ENCODE measurements at regions not wholly inside any gene's neighbourhood (a gene's known extent, or its start where the extent isn't known, plus 50 kb on each side); places are given as distances from the start of the nearest gene placed in this dataset.

DNA sequence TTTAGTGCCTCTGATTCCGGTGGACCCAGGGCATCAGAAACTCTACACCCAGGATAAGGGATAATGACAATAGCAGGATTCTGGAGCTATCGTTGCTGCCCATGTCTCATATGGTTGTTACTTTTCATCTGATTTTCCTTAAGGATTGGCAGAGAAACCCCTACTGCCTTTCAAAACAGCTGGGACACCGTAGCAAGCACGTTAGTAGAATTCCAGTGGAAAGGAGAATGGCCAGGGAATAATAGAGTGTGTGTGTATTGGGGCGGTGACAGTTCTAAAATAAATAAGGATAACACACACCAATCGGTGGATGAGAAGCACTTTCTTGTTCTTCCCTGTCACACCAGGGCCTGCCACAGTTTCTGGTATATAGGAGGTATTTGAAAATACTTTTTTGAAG is 251.8 kb downstream of the HAPSTR1 start:
- Histone ChIP-seq H4K20me1 (ENCODE audit: low read depth, low read length) (no peaks in the 10 kb centered on the region), H3K27me3 (ENCODE audit: low read length) (no peaks in the 10 kb centered on the region), H3F3A (ENCODE audit: insufficient read depth) (no peaks in the 10 kb centered on the region), H3K79me2 (ENCODE audit: insufficient read depth, low read length) (no peaks in the 10 kb centered on the region), H3K36me3 (ENCODE audit: low read length) (no peaks in the 10 kb centered on the region), H3K4me2 (ENCODE audit: low read depth, low read length, poor library complexity, severe bottlenecking) (no peak overlapping the region), H3K9me3 (ENCODE audit: insufficient read depth, low read length) (no peaks in the 10 kb centered on the region), H3K4me3 (ENCODE audit: insufficient read depth, low read length, poor library complexity, severe bottlenecking) (no peak overlapping the region), H3K27ac (ENCODE audit: low read depth, low read length) (no peak overlapping the region), H3K9me2 (replicated peaks; ENCODE audit: insufficient read depth, low read length) (no peaks in the 10 kb centered on the region), H2AFZ (ENCODE audit: low read depth, low read length, severe bottlenecking) (no peak overlapping the region), H3K9ac (ENCODE audit: low read length) (no peak overlapping the region)
- TF ChIP-seq, protein P1, sequence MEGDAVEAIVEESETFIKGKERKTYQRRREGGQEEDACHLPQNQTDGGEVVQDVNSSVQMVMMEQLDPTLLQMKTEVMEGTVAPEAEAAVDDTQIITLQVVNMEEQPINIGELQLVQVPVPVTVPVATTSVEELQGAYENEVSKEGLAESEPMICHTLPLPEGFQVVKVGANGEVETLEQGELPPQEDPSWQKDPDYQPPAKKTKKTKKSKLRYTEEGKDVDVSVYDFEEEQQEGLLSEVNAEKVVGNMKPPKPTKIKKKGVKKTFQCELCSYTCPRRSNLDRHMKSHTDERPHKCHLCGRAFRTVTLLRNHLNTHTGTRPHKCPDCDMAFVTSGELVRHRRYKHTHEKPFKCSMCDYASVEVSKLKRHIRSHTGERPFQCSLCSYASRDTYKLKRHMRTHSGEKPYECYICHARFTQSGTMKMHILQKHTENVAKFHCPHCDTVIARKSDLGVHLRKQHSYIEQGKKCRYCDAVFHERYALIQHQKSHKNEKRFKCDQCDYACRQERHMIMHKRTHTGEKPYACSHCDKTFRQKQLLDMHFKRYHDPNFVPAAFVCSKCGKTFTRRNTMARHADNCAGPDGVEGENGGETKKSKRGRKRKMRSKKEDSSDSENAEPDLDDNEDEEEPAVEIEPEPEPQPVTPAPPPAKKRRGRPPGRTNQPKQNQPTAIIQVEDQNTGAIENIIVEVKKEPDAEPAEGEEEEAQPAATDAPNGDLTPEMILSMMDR (IDR thresholded peaks at IDR 0.05; ENCODE audit: insufficient read depth, low read length, poor library complexity, severe bottlenecking), result no peak
- TF ChIP-seq EZH2phosphoT487 (conservative IDR thresholded peaks at IDR 0.05; ENCODE audit: low read length), result no peak

DNA sequence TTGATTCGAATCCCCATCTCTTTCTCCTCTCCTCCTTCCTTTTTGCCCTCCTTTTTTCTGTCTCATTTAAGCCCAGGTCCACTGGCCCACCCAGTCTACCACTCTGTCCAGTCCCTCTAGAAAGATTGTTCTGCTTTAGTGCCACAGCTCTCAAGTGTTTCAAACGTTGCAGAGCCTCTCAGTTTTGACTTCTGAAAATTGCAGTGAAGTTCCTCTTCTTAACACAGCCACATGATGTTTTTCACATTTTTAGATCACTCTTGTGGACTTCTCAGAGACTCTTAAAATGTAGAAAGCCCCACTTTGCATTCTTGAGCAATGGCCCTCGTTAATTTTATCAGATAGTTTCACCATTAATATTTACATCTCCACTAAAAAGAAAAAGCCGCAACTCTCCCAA is 253.1 kb downstream of the HAPSTR1 start:
- no peak overlapping the region for H3K4me2 ChIP-seq (ENCODE audit: low read depth, low read length, poor library complexity, severe bottlenecking)

DNA sequence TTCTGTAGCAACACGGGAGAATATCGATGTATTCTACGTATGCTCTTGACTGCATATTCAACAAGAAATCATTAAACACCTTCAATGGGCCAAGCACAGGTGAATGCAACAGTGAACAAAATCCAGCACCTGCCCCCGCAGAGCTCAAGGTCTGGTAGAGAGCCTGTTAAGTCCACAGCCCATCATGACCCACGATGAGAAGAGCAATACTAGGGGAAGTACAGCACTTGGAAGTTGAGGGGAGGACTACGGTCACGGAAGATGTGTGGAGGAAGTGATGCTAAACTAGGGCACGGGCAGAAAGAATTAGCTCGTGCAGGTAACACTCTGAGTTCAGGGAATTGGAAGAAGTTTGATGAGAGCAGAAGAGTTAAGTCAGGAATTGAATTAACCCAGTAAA is 253.6 kb downstream of the HAPSTR1 start:
- TF ChIP-seq, protein P1 (IDR thresholded peaks at IDR 0.05; ENCODE audit: insufficient read depth, low read length, poor library complexity, severe bottlenecking), result no peak
- no peak for TF ChIP-seq EZH2phosphoT487 (conservative IDR thresholded peaks at IDR 0.05; ENCODE audit: low read length)

More for the DNA sequence above, 253.1 kb downstream of the HAPSTR1 start:
- Histone ChIP-seq H3K36me3 (ENCODE audit: low read length) (no peaks in the 10 kb centered on the region), H3K27me3 (ENCODE audit: low read length) (no peaks in the 10 kb centered on the region), H3K9ac (ENCODE audit: low read length) (no peak overlapping the region), H4K20me1 (ENCODE audit: low read depth, low read length) (no peaks in the 10 kb centered on the region), H2AFZ (ENCODE audit: low read depth, low read length, severe bottlenecking) (no peak overlapping the region), H3K9me2 (replicated peaks; ENCODE audit: insufficient read depth, low read length) (no peaks in the 10 kb centered on the region), H3K4me3 (ENCODE audit: insufficient read depth, low read length, poor library complexity, severe bottlenecking) (no peak overlapping the region), H3K27ac (ENCODE audit: low read depth, low read length) (no peak overlapping the region), H3K79me2 (ENCODE audit: insufficient read depth, low read length) (no peaks in the 10 kb centered on the region), H3K9me3 (ENCODE audit: insufficient read depth, low read length) (no peaks in the 10 kb centered on the region), H3F3A (ENCODE audit: insufficient read depth) (no peaks in the 10 kb centered on the region)
- TF ChIP-seq, protein P1 (IDR thresholded peaks at IDR 0.05; ENCODE audit: insufficient read depth, low read length, poor library complexity, severe bottlenecking), result no peak
- no peak for TF ChIP-seq EZH2phosphoT487 (conservative IDR thresholded peaks at IDR 0.05; ENCODE audit: low read length)

More for the DNA sequence above, 253.6 kb downstream of the HAPSTR1 start:
- no peaks in the 10 kb centered on the region for H3K36me3 ChIP-seq (ENCODE audit: low read length)
- no peaks in the 10 kb centered on the region for H3F3A ChIP-seq (ENCODE audit: insufficient read depth)
- H3K9ac ChIP-seq (ENCODE audit: low read length), result no peak overlapping the region
- no peaks in the 10 kb centered on the region for H3K9me2 ChIP-seq (replicated peaks; ENCODE audit: insufficient read depth, low read length)
- H4K20me1 ChIP-seq (ENCODE audit: low read depth, low read length), result no peaks in the 10 kb centered on the region
- no peak overlapping the region for H2AFZ ChIP-seq (ENCODE audit: low read depth, low read length, severe bottlenecking)
- no peaks in the 10 kb centered on the region for H3K79me2 ChIP-seq (ENCODE audit: insufficient read depth, low read length)
- H3K4me2 ChIP-seq (ENCODE audit: low read depth, low read length, poor library complexity, severe bottlenecking), result no peak overlapping the region
- H3K4me3 ChIP-seq (ENCODE audit: insufficient read depth, low read length, poor library complexity, severe bottlenecking), result no peak overlapping the region
- H3K27me3 ChIP-seq (ENCODE audit: low read length), result no peaks in the 10 kb centered on the region
- no peak overlapping the region for H3K27ac ChIP-seq (ENCODE audit: low read depth, low read length)
- no peaks in the 10 kb centered on the region for H3K9me3 ChIP-seq (ENCODE audit: insufficient read depth, low read length)
